WTC11 (cell line): ENCODE measurements at regions not wholly inside any gene's neighbourhood (a gene's known extent, or its start where the extent isn't known, plus 50 kb on each side); places are given as distances from the start of the nearest gene placed in this dataset.

ENCODE experiments used
- ATAC-seq: fragments of 200-7000 bp; cut with Tn5 transposase; 2 replicates; pipeline ENCODE4 v1.10.0; 2021; ENCODE audit warnings: mild to moderate bottlenecking, moderate library complexity
- CTCF ChIA-PET: fragments of 300-600 bp; sonication (Branson Sonifier 250); formaldehyde crosslinking; loops from one replicate; lab custom pipeline; 2021; ENCODE audit warnings: antibody characterized with exemption; lab: Charles Lee
- POLR2A ChIA-PET: fragments of 350-600 bp; sonication (Branson Sonifier 250); formaldehyde crosslinking; loops from one replicate; lab custom pipeline; 2021; ENCODE audit warnings: antibody characterized with exemption; lab: Charles Lee
- DNase-seq: peaks from one replicate; pipeline ENCODE4 v3.0.0; 2021; ENCODE audit warnings: low spot score
- H3K27ac Mint-ChIP-seq: 2 replicates; pipeline ENCODE4 v1.8.0; 2021; ENCODE audit warnings: mixed read lengths
- H3K27me3 Mint-ChIP-seq: 2 replicates; pipeline ENCODE4 v1.8.0; 2021; ENCODE audit warnings: low read depth, mild to moderate bottlenecking, moderate library complexity, mixed read lengths
- H3K36me3 Mint-ChIP-seq: 2 replicates; pipeline ENCODE4 v1.8.0; 2021; ENCODE audit warnings: mixed read lengths
- H3K4me1 Mint-ChIP-seq: 2 replicates; pipeline ENCODE4 v1.8.0; 2022; ENCODE audit warnings: mixed read lengths
- H3K4me3 Mint-ChIP-seq: 2 replicates; pipeline ENCODE4 v1.8.0; 2021; ENCODE audit warnings: mild to moderate bottlenecking, moderate library complexity, mixed read lengths
- H3K9me3 Mint-ChIP-seq: 2 replicates; pipeline ENCODE4 v1.8.0; 2021; ENCODE audit warnings: mixed read lengths
- AFF4 ChIP-seq: sonication (generic); formaldehyde crosslinking; IDR thresholded peaks from 2 replicates; pipeline ENCODE4 v1.8.1; 2023; ENCODE audit warnings: mild to moderate bottlenecking, missing genetic modification reagents, borderline replicate concordance
- ATF6 ChIP-seq: sonication (generic); formaldehyde crosslinking; IDR thresholded peaks from 2 replicates; pipeline ENCODE4 v1.8.1; 2023; ENCODE audit warnings: mild to moderate bottlenecking, missing genetic modification reagents
- E2F5 ChIP-seq: sonication (generic); formaldehyde crosslinking; IDR thresholded peaks from 2 replicates; pipeline ENCODE4 v1.8.1; 2022; ENCODE audit warnings: mild to moderate bottlenecking, moderate library complexity, missing genetic modification reagents
- ESRRA ChIP-seq: sonication (generic); formaldehyde crosslinking; IDR thresholded peaks from 2 replicates; pipeline ENCODE4 v1.8.1; 2022; ENCODE audit warnings: mild to moderate bottlenecking, missing genetic modification reagents, borderline replicate concordance
- FOXJ3 ChIP-seq: sonication (generic); formaldehyde crosslinking; IDR thresholded peaks from 2 replicates; pipeline ENCODE4 v1.9.0; 2021; ENCODE audit warnings: missing genetic modification reagents, mild to moderate bottlenecking, borderline replicate concordance
- FOXP4 ChIP-seq: sonication (generic); formaldehyde crosslinking; IDR thresholded peaks from 2 replicates; pipeline ENCODE4 v1.8.0; 2022; ENCODE audit warnings: mild to moderate bottlenecking, missing genetic modification reagents
- GTF2I ChIP-seq: fragments of 250-450 bp; sonication (Bioruptor Pico); conservative IDR thresholded peaks from 2 replicates; pipeline ENCODE4 v1.4.0; 2021; ENCODE audit warnings: mild to moderate bottlenecking
- IRF1 ChIP-seq: sonication (generic); formaldehyde crosslinking; IDR thresholded peaks from 2 replicates; pipeline ENCODE4 v1.8.0; 2023; ENCODE audit warnings: missing genetic modification reagents
- MLX ChIP-seq: sonication (generic); formaldehyde crosslinking; IDR thresholded peaks from 2 replicates; pipeline ENCODE4 v1.8.1; 2023; ENCODE audit warnings: mild to moderate bottlenecking, missing genetic modification reagents, moderate library complexity
- MYBL2 ChIP-seq: sonication (generic); formaldehyde crosslinking; IDR thresholded peaks from 2 replicates; pipeline ENCODE4 v1.8.1; 2023; ENCODE audit warnings: mild to moderate bottlenecking, moderate library complexity, missing genetic modification reagents
- PRDM15 ChIP-seq: sonication (generic); formaldehyde crosslinking; IDR thresholded peaks from 2 replicates; pipeline ENCODE4 v1.8.0; 2022; ENCODE audit warnings: missing genetic modification reagents
- USF1 ChIP-seq: sonication (generic); formaldehyde crosslinking; IDR thresholded peaks from 2 replicates; pipeline ENCODE4 v1.8.0; 2022; ENCODE audit warnings: mild to moderate bottlenecking, missing genetic modification reagents
- ZBTB43 ChIP-seq: sonication (generic); formaldehyde crosslinking; IDR thresholded peaks from 2 replicates; pipeline ENCODE4 v1.8.1; 2023; ENCODE audit warnings: mild to moderate bottlenecking, missing genetic modification reagents

GRCh38 chr16:73191660-73192046 lies 143.7 kb upstream of the ZFHX3 start (continued):
- TF ChIP-seq AFF4 (CRISPR knock-in tag) (no peak), ATF6 (CRISPR knock-in tag) (no peak), MYBL2 (CRISPR knock-in tag) (no peak), IRF1 (CRISPR knock-in tag) (no peak)

- TF ChIP-seq ESRRA (CRISPR knock-in tag) (no peak), GTF2I (CRISPR knock-in tag) (no peak), MYBL2 (CRISPR knock-in tag) (no peak), E2F5 (CRISPR knock-in tag) (no peak), FOXJ3 (CRISPR knock-in tag) (no peak), USF1 (CRISPR knock-in tag) (no peak), MLX (CRISPR knock-in tag) (no peak), FOXP4 (CRISPR knock-in tag) (no peak), PRDM15 (no peak), ZBTB43 (no peak)
- H3K4me3 Mint-ChIP-seq: no peak overlapping the region
- no peaks in the 10 kb centered on the region for H3K36me3 Mint-ChIP-seq
- DNase-seq (no peak), ATAC-seq (no peak)
- H3K4me1 Mint-ChIP-seq: peaks cover 11% of the 10 kb centered on the region
- H3K27me3 Mint-ChIP-seq: peaks cover 22% of the 10 kb centered on the region
- ChIA-PET CTCF (interaction anchor here (0.5 to 1.6 kb wide), 4 partner anchors 15 to 1037 kb away, joined by 3 to 6 read pairs (median 4); no protein-coding TSS in a partner anchor), POLR2A (no interaction called here)
- H3K9me3 Mint-ChIP-seq: no peaks in the 10 kb centered on the region
- H3K27ac Mint-ChIP-seq: no peak overlapping the region
These were observed 143.0 kb upstream of the ZFHX3 start for GRCh38 chr16:73190688-73191659.
